Left lung (tissue), 4 donors: ENCODE measurements at regions not wholly inside any gene's neighbourhood (a gene's known extent, or its start where the extent isn't known, plus 50 kb on each side); places are given as distances from the start of the nearest gene placed in this dataset.
"Not testable (repeated sequence)": the region's sequence is repeated elsewhere in the genome, so short reads cannot be mapped to it uniquely, and the experiment has no call there.

Experiments
- ATAC-seq: fragments of 200-7000 bp; cut with Tn5 transposase; one replicate; pipeline ENCODE4 v1.9.1; 2020; ENCODE audit warnings: moderate library complexity
- DNase-seq, 4 donors: peaks; one replicate each; pipeline ENCODE4 v3.0.0-alpha.2; 2013 to 2020
- H3K27ac ChIP-seq, 2 donors: fragments of 200-600 bp; sonication (generic) in 1 of 2; one replicate each; pipeline versions ENCODE4 v1.5.0 to v1.8.0; 2020 to 2021
- H3K27me3 ChIP-seq, 2 donors: fragments of 200-600 bp; sonication (generic) in 1 of 2; one replicate each; pipeline versions ENCODE4 v1.5.0 to v1.8.0; 2020 to 2021
- H3K36me3 ChIP-seq, 2 donors: fragments of 200-600 bp; sonication (generic) in 1 of 2; one replicate each; pipeline versions ENCODE4 v1.5.0 to v1.8.0; 2020 to 2021
- H3K4me1 ChIP-seq, 2 donors: fragments of 200-600 bp; one replicate each; pipeline ENCODE4 v1.8.0; 2021
- H3K4me3 ChIP-seq, 2 donors: fragments of 200-600 bp; sonication (generic) in 1 of 2; one replicate each; pipeline versions ENCODE4 v1.5.0 to v1.8.0; 2020 to 2021; ENCODE audit warnings: mild to moderate bottlenecking in 1 of 2
- H3K9me3 ChIP-seq, 2 donors: fragments of 200-600 bp; sonication (generic) in 1 of 2; one replicate each; pipeline versions ENCODE4 v1.5.0 to v1.8.0; 2020 to 2021
- intact Hi-C, 2 donors: fragments of 100-400 bp; cut with DNase I; formaldehyde crosslinking; loops; one replicate each; pipeline versions ENCODE4 v1.11.2 to v1.14.2; 2022
- TF ChIP-seq, protein P1 (sequence below), 2 donors: fragments of 200-600 bp; sonication (generic) in 1 of 2; IDR thresholded peaks; one replicate each; pipeline versions ENCODE4 v1.5.0 to v1.8.0; 2021; ENCODE audit warnings: antibody characterized with exemption in 2 of 2
- donor health status: DM: no; HTN: yes; CAD: no.
- donor health status: DM: no; HTN: no; CAD: no.

- peaks cover 0 to 4% of the 10 kb centered on the region in 2 donors for H3K4me1 ChIP-seq
- intact Hi-C loops = no loop called here
- no peaks in the 10 kb centered on the region for H3K36me3 ChIP-seq
- ATAC-seq = no peak
- TF ChIP-seq, protein P1, sequence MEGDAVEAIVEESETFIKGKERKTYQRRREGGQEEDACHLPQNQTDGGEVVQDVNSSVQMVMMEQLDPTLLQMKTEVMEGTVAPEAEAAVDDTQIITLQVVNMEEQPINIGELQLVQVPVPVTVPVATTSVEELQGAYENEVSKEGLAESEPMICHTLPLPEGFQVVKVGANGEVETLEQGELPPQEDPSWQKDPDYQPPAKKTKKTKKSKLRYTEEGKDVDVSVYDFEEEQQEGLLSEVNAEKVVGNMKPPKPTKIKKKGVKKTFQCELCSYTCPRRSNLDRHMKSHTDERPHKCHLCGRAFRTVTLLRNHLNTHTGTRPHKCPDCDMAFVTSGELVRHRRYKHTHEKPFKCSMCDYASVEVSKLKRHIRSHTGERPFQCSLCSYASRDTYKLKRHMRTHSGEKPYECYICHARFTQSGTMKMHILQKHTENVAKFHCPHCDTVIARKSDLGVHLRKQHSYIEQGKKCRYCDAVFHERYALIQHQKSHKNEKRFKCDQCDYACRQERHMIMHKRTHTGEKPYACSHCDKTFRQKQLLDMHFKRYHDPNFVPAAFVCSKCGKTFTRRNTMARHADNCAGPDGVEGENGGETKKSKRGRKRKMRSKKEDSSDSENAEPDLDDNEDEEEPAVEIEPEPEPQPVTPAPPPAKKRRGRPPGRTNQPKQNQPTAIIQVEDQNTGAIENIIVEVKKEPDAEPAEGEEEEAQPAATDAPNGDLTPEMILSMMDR (IDR thresholded peaks at IDR 0.05) = no peak
- H3K27ac ChIP-seq = no peak overlapping the region
- no peaks in the 10 kb centered on the region for H3K9me3 ChIP-seq
- DNase-seq = no peak
- H3K27me3 ChIP-seq = no peaks in the 10 kb centered on the region
- H3K4me3 ChIP-seq = no peak overlapping the region
These were observed 63.7 kb upstream of the ATP12A start for GRCh38 chr13:24616514-24616913.

- DNase-seq = no peak
- H3K27ac ChIP-seq = no peak overlapping the region
- no peak for ATAC-seq
- H3K36me3 ChIP-seq = no peaks in the 10 kb centered on the region
- H3K4me1 ChIP-seq = peaks cover 0 to 4% of the 10 kb centered on the region in 2 donors
- no peak overlapping the region for H3K4me3 ChIP-seq
- TF ChIP-seq, protein P1 (IDR thresholded peaks at IDR 0.05) = no peak
- intact Hi-C loops = no loop called here
- H3K9me3 ChIP-seq = no peaks in the 10 kb centered on the region
- no peaks in the 10 kb centered on the region for H3K27me3 ChIP-seq
These were observed 62.8 kb upstream of the ATP12A start for GRCh38 chr13:24617256-24618010.

- TF ChIP-seq, protein P1 (IDR thresholded peaks at IDR 0.05) = no peak
- Histone ChIP-seq H3K27me3 (no peaks in the 10 kb centered on the region), H3K4me3 (no peak overlapping the region), H3K4me1 (peaks cover 0 to 4% of the 10 kb centered on the region in 2 donors), H3K9me3 (no peaks in the 10 kb centered on the region), H3K27ac (no peak overlapping the region), H3K36me3 (no peaks in the 10 kb centered on the region)
- intact Hi-C loops = no loop called here
- ATAC-seq = peak; percentile 27
- no peak for DNase-seq
These were observed 61.9 kb upstream of the ATP12A start for GRCh38 chr13:24618011-24618955.

- peak; percentile 52 for ATAC-seq
These were observed 60.9 kb upstream of the ATP12A start for GRCh38 chr13:24619282-24619681.

DNA sequence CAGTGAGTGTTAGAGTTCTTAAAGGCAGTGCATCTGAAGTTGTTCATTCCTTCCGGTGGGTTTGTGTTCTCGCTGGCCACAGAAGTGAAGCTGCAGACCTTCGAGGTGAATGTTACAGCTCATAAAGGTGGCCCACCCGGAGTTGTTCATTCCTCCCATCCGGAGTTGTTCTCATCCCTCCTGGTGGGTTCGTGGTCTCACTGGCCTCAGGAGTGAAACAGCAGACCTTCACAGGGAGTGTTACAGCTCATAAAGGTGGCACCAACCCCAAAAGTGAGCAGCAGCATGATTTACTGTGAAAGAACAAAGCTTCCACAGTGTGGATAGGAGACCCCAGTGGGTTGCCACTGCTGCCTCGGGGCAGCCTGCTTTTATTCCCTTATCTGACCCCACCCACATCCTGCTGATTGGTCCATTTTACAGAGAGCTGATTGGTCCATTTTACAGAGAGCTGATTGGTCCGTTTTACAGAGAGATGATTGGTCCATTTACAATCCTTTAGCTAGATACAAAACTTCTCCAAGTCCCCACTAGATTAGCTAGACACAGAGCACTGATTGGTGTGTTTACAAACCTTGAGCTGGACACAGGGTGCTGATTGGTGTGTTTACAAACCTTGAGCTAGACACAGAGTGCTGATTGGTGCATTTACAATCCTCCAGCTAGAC lies 57.6 kb upstream of the ATP12A start:
- not testable (repeated sequence) for H3K27ac ChIP-seq, DNase-seq

More at GRCh38 chr13:24619282-24619681, 60.9 kb upstream of the ATP12A start:
- Histone ChIP-seq H3K27ac (no peak overlapping the region), H3K36me3 (no peaks in the 10 kb centered on the region), H3K9me3 (no peaks in the 10 kb centered on the region), H3K4me3 (no peak overlapping the region), H3K4me1 (peaks cover 0 to 4% of the 10 kb centered on the region in 2 donors), H3K27me3 (no peaks in the 10 kb centered on the region)
- intact Hi-C loops = no loop called here
- TF ChIP-seq, protein P1 (IDR thresholded peaks at IDR 0.05) = no peak
- DNase-seq = no peak

More for the DNA sequence above, 57.6 kb upstream of the ATP12A start:
- H3K4me3 ChIP-seq, intact Hi-C loops, ATAC-seq, H3K9me3 ChIP-seq, H3K27me3 ChIP-seq, H3K36me3 ChIP-seq: not testable (repeated sequence)
- peaks cover 0 to 18% of the 10 kb centered on the region in 2 donors for H3K4me1 ChIP-seq
